T-cell (primary cell): ENCODE measurements at regions not wholly inside any gene's neighbourhood (a gene's known extent, or its start where the extent isn't known, plus 50 kb on each side); places are given as distances from the start of the nearest gene placed in this dataset.

Experiments used
- ATAC-seq, 4 experiments: fragments of 200-7000 bp in 3 of 4; fragments of 150-1000 bp in 1 of 4; cut with Tn5 transposase; replicated peaks in 1 of 4; 1 replicate in 3 of 4; 2 replicates in 1 of 4; pipeline ENCODE4 v1.10.0; 2021; ENCODE audit warnings: moderate library complexity in 3 of 4, mild to moderate bottlenecking in 2 of 4, moderate number of reproducible peaks in 1 of 4
- CTCF ChIA-PET, 2 donors: fragments of 300-600 bp; sonication (Branson Sonifier 250); formaldehyde crosslinking; loops; one replicate each; lab custom pipeline; 2022; ENCODE audit warnings: antibody characterized with exemption in 2 of 2; lab: Charles Lee
- POLR2A ChIA-PET, 2 donors: fragments of 300-600 bp; sonication (Branson Sonifier 250); formaldehyde crosslinking; loops; one replicate each; lab custom pipeline; 2022; ENCODE audit warnings: antibody characterized with exemption in 2 of 2; lab: Charles Lee
- DNase-seq, 35 experiments: peaks; one replicate each; pipeline versions ENCODE4 v3.0.0 to v3.0.0-alpha.2; 2013 to 2023
- H3K27ac ChIP-seq: one replicate; pipeline ENCODE4 v1.5.1; 2013; ENCODE audit warnings: low read length
- H3K27me3 ChIP-seq, 2 experiments: replicated peaks in 1 of 2; 1 replicate in 1 of 2; 2 replicates in 1 of 2; pipeline versions ENCODE4 v1.6.1 to v1.7.0; 2013; ENCODE audit warnings: low read length in 1 of 2, mixed read lengths in 1 of 2; ENCODE audit not compliant: control insufficient read depth in 2 of 2, insufficient read depth in 2 of 2; ENCODE audit errors: extremely low read depth in 1 of 2
- H3K36me3 ChIP-seq, 2 donors: 1 replicate in 1 of 2; 2 replicates in 1 of 2; pipeline versions ENCODE4 v1.6.1 to v1.7.0; 2013; ENCODE audit warnings: low read length in 1 of 2; ENCODE audit not compliant: control insufficient read depth in 2 of 2, insufficient read depth in 1 of 2; ENCODE audit errors: extremely low read depth in 1 of 2
- H3K4me1 ChIP-seq, 2 experiments: 1 replicate in 1 of 2; 2 replicates in 1 of 2; pipeline versions ENCODE4 v1.6.1 to v1.7.0; 2013; ENCODE audit warnings: low read length in 2 of 2, mixed read lengths in 1 of 2; ENCODE audit not compliant: insufficient read depth in 2 of 2, control insufficient read depth in 1 of 2; ENCODE audit errors: extremely low read depth in 1 of 2
- H3K4me3 ChIP-seq, 2 donors: 1 replicate in 1 of 2; 2 replicates in 1 of 2; pipeline versions ENCODE4 v1.5.1 to v1.7.0; 2013; ENCODE audit warnings: mild to moderate bottlenecking in 2 of 2, low read length in 1 of 2, moderate library complexity in 1 of 2; ENCODE audit not compliant: control insufficient read depth in 1 of 2; ENCODE audit errors: extremely low read depth in 1 of 2
- H3K9me3 ChIP-seq: 2 replicates; pipeline ENCODE4 v1.7.0; 2013
- H3K27ac Mint-ChIP-seq, 2 donors: one replicate each; pipeline ENCODE4 v1.8.0; 2020 to 2021; ENCODE audit warnings: mild to moderate bottlenecking in 2 of 2, mixed read lengths in 2 of 2
- H3K27me3 Mint-ChIP-seq, 2 donors: one replicate each; pipeline ENCODE4 v1.8.0; 2021 to 2022; ENCODE audit warnings: mixed read lengths in 2 of 2
- H3K36me3 Mint-ChIP-seq: one replicate; pipeline ENCODE4 v1.8.0; 2021; ENCODE audit warnings: mixed read lengths
- H3K4me1 Mint-ChIP-seq, 3 donors: one replicate each; pipeline ENCODE4 v1.8.0; 2020 to 2022; ENCODE audit warnings: mixed read lengths in 3 of 3, mild to moderate bottlenecking in 1 of 3
- H3K4me3 Mint-ChIP-seq, 3 donors: one replicate each; pipeline ENCODE4 v1.8.0; 2020 to 2022; ENCODE audit warnings: mild to moderate bottlenecking in 3 of 3, mixed read lengths in 3 of 3, moderate library complexity in 3 of 3
- H3K9me3 Mint-ChIP-seq, 3 donors: one replicate each; pipeline ENCODE4 v1.8.0; 2020 to 2022; ENCODE audit warnings: mixed read lengths in 3 of 3
- WGBS: methylation state at CpG from one replicate; pipeline ENCODE4 v1.1.5; 2013; ENCODE audit warnings: missing lambda C conversion rate; ENCODE audit not compliant: insufficient coverage; 5-methylcytosine and 5-hydroxymethylcytosine counted together

DNA sequence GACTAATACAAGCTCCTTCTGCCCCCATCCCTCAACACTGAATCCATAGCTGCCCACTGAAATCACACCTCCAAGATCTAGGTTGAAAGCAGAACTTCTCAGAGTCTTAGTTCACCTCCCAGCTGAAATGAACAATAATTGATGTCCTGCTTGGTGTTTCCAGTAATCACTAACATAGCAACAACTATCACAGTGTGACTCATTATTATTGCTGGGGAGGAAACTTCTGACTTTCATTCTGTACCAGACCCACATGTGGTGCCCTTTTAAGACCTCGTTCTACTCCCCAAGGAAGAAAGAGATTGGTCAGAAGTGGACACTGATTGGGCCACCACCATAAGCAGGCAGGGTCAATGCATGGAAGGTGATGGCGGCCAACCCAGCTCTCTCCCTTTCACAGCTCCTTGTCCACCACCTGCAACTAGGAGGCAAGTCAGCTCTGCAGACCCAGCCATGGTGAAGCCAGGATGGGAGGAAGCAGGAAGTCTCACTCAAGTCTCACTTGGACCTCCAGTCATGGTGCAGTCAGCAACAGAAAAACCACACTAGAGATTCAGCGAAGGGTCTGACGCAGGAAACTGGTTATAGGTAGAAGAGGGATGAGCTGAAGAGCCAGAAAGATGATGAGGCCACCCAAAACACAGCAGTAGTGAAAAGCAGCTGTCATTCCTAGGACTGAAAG is 720.2 kb downstream of the PTPRU start:
- POLR2A ChIA-PET: no interaction called here
- Mint-ChIP-seq H3K36me3 (no peaks in the 10 kb centered on the region), H3K4me3 (no peak overlapping the region), H3K4me1 (no peaks in the 10 kb centered on the region), H3K9me3 (no peaks in the 10 kb centered on the region), H3K27ac (no peak overlapping the region), H3K27me3 (peaks cover 12 to 29% of the 10 kb centered on the region in 2 donors)
- no peak overlapping the region for H3K4me3 ChIP-seq
- CTCF ChIA-PET: no interaction called here
- ATAC-seq (no peak), DNase-seq (no peak)
- H3K27ac ChIP-seq: no peak overlapping the region
- WGBS: 65% methylated on average over 4 of the region's 4 CpGs
- H3K9me3 ChIP-seq: no peaks in the 10 kb centered on the region
- no peaks in the 10 kb centered on the region for H3K4me1 ChIP-seq
- H3K36me3 ChIP-seq: no peaks in the 10 kb centered on the region
- peaks cover 0 to 21% of the 10 kb centered on the region in 2 experiments for H3K27me3 ChIP-seq

DNA sequence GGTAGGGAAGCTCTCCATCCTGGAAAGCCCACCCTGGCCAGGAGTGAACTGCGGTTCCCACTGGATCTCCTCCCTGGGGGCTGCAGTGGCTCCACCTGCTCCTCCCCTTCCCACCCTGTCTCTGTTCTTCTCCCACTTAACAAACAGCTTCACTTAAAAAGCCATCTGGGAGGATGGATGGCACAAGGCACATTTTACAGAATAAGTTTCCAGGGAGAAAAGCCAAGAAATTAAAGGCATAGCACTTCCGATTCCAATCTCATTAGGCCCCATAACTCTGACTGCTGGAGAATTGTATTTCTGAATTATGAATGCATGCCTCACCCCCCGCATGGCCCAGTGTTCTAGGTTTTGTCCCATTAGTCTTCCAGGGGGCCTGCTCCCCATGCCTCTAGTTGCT is 718.3 kb downstream of the PTPRU start:
- Mint-ChIP-seq H3K27me3 (peaks cover 5 to 30% of the 10 kb centered on the region in 2 donors), H3K4me3 (no peak overlapping the region), H3K27ac (no peak overlapping the region), H3K36me3 (no peaks in the 10 kb centered on the region), H3K9me3 (no peaks in the 10 kb centered on the region), H3K4me1 (no peaks in the 10 kb centered on the region)
- DNase-seq (no peak), ATAC-seq (no peak)
- ChIA-PET CTCF (no interaction called here), POLR2A (no interaction called here)
- H3K4me3 ChIP-seq: no peak overlapping the region
- H3K4me1 ChIP-seq: no peaks in the 10 kb centered on the region
- peaks cover 0 to 10% of the 10 kb centered on the region in 2 experiments for H3K27me3 ChIP-seq
- H3K36me3 ChIP-seq: no peaks in the 10 kb centered on the region
- H3K9me3 ChIP-seq: no peaks in the 10 kb centered on the region
- 100% methylated on average over 2 of the region's 3 CpGs for WGBS
- H3K27ac ChIP-seq: no peak overlapping the region

DNA sequence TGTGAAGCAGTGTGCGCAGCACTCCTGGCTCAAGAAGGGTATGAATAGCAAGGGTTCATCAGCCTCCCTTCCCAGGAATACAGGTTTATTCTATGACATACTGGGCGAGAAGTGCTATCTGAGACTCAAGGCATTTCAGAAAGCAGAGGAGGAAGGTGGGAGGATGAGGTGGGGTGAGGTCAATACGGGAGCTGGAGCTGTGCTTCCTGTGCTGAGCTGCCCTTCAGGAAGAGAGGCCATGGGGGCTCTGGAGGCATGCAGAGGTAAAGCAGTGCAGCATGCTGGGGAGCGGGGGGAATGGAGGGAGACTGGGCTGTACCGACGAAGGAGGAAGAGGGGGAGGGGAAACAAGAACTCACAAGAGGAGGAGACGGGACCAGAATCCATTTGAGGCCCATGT is 717.6 kb downstream of the PTPRU start:
- no peaks in the 10 kb centered on the region for H3K36me3 Mint-ChIP-seq
- Histone ChIP-seq H3K4me3 (no peak overlapping the region), H3K27ac (no peak overlapping the region), H3K27me3 (peaks cover 0 to 6% of the 10 kb centered on the region in 2 experiments), H3K36me3 (no peaks in the 10 kb centered on the region), H3K9me3 (no peaks in the 10 kb centered on the region), H3K4me1 (no peaks in the 10 kb centered on the region)
- WGBS: 42% methylated on average over 6 of the region's 7 CpGs
- no peaks in the 10 kb centered on the region for H3K9me3 Mint-ChIP-seq
- ChIA-PET POLR2A (no interaction called here), CTCF (no interaction called here)
- no peak overlapping the region for H3K27ac Mint-ChIP-seq
- H3K4me3 Mint-ChIP-seq: no peak overlapping the region
- H3K27me3 Mint-ChIP-seq: peaks cover 9 to 28% of the 10 kb centered on the region in 2 donors
- ATAC-seq (no peak), DNase-seq (no peak)
- no peaks in the 10 kb centered on the region for H3K4me1 Mint-ChIP-seq

DNA sequence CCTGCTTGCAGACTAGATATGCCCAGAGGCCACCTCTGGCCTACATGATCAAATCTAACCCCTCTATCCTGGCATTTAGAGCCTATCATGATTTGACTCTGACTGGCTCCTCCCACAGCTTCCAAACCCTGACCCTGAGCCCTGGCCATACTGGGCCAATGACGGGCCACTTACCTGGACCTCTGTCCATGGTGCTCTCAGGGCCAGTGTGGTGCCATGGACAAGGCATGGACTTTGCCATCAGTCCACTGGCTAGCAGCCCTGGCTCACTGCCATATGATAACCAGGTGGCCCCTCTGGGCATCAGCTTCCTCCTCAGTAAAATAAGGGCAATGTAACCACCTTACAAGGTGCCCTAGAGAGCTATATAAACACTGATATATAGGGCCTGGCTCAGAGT is 713.4 kb downstream of the PTPRU start:
- no peak for ATAC-seq
- H3K27ac Mint-ChIP-seq: no peak overlapping the region
- Histone ChIP-seq H3K4me3 (no peak overlapping the region), H3K27ac (no peak overlapping the region), H3K27me3 (peaks cover 0 to 12% of the 10 kb centered on the region in 2 experiments), H3K36me3 (no peaks in the 10 kb centered on the region), H3K4me1 (no peaks in the 10 kb centered on the region), H3K9me3 (no peaks in the 10 kb centered on the region)
- no peak for DNase-seq
- H3K9me3 Mint-ChIP-seq: peaks cover 0 to 3% (median 0%) of the 10 kb centered on the region in 3 donors
- no peak overlapping the region for H3K4me3 Mint-ChIP-seq
- ChIA-PET CTCF (no interaction called here), POLR2A (no interaction called here)
- peaks cover 20 to 39% of the 10 kb centered on the region in 2 donors for H3K27me3 Mint-ChIP-seq
- WGBS: 86% methylated on average over 1 of the region's 1 CpG
- no peaks in the 10 kb centered on the region for H3K36me3 Mint-ChIP-seq
- H3K4me1 Mint-ChIP-seq: no peaks in the 10 kb centered on the region

DNA sequence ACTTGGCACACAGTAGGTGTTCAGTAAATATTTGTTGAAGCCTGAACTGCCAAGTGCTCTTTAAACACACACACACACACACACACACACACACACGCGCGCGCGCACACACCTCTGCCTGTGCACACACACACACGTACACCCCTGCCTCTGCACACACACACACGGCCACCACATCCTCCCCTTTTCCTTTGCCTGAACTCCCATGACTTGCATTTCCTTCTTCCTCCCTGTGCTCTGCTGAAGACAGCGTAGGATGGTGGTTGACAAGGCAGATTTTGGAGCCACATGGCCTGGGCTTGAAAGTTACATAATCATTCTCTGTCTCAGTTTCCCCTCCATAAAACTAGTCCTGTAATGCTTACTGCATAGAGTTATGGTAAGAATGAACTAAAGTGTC is 712.3 kb downstream of the PTPRU start:
- Mint-ChIP-seq H3K9me3 (peaks cover 0 to 3% (median 0%) of the 10 kb centered on the region in 3 donors), H3K36me3 (no peaks in the 10 kb centered on the region), H3K27ac (no peak overlapping the region), H3K4me3 (no peak overlapping the region), H3K27me3 (peaks cover 20 to 34% of the 10 kb centered on the region in 2 donors), H3K4me1 (no peaks in the 10 kb centered on the region)
- ChIA-PET POLR2A (no interaction called here), CTCF (no interaction called here)
- H3K27ac ChIP-seq: no peak overlapping the region
- no peak for ATAC-seq
- H3K27me3 ChIP-seq: peaks cover 0 to 12% of the 10 kb centered on the region in 2 experiments
- H3K9me3 ChIP-seq: no peaks in the 10 kb centered on the region
- H3K4me1 ChIP-seq: no peaks in the 10 kb centered on the region
- H3K4me3 ChIP-seq: no peak overlapping the region
- no peaks in the 10 kb centered on the region for H3K36me3 ChIP-seq
- DNase-seq: no peak
- WGBS: no CpG with 5 or more reads among the region's 8 CpGs

DNA sequence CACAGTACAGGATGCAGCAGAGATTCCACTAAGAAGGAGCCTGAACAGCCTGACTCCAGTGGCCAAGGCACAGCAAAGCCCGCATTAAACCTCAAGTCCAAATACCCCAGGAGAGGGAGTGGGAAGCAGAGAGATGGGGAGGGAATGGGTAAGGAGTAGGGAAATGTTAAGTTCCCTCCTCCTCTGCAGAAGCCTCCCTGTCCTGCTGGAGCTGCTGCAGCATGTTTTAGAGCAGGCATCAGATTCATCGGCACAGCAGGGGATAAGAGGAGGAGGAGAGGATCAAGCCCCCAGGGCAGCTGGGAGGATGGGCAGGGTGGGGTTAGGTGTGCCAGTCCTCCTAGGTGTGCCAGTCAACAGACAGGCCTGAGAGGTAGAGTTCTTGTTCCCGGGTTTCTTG is 709.7 kb downstream of the PTPRU start:
- DNase-seq (no peak), ATAC-seq (no peak)
- no peak overlapping the region for H3K4me3 Mint-ChIP-seq
- Histone ChIP-seq H3K36me3 (no peaks in the 10 kb centered on the region), H3K4me1 (no peaks in the 10 kb centered on the region), H3K9me3 (no peaks in the 10 kb centered on the region), H3K27me3 (peaks cover 0 to 21% of the 10 kb centered on the region in 2 experiments), H3K27ac (no peak overlapping the region), H3K4me3 (no peak overlapping the region)
- H3K27ac Mint-ChIP-seq: no peak overlapping the region
- 53% methylated on average over 2 of the region's 3 CpGs for WGBS
- peaks cover 24 to 29% of the 10 kb centered on the region in 2 donors for H3K27me3 Mint-ChIP-seq
- no peaks in the 10 kb centered on the region for H3K36me3 Mint-ChIP-seq
- POLR2A ChIA-PET: no interaction called here
- peaks cover 0 to 3% (median 0%) of the 10 kb centered on the region in 3 donors for H3K9me3 Mint-ChIP-seq
- no peaks in the 10 kb centered on the region for H3K4me1 Mint-ChIP-seq
- CTCF ChIA-PET: no interaction called here
